K562 (cell line): ENCODE measurements at regions not wholly inside any gene's neighbourhood (a gene's known extent, or its start where the extent isn't known, plus 50 kb on each side); places are given as distances from the start of the nearest gene placed in this dataset.

ENCODE experiments used
- ATAC-seq: fragments of 200-7000 bp; cut with Tn5 transposase; 3 replicates; pipeline ENCODE4 v1.9.1; 2020; ENCODE audit warnings: moderate library complexity
- BruUV-seq: library from RNA; stranded (reverse); fragments of 400-500 nt; replicated peaks from 2 replicates; lab custom pipeline; 2021; lab: Mats Ljungman, UMichigan
- CTCF ChIA-PET: fragments of 300-600 bp; formaldehyde crosslinking; extraction: SDS; loops from one replicate; lab custom pipeline; 2021; ENCODE audit warnings: low intra/inter-chr PET ratio; lab: Yijun Ruan, JAX
- POLR2A ChIA-PET: fragments of 300-600, 350-650 bp; sonication (Branson Sonifier 250); formaldehyde crosslinking; extraction: SDS; loops from one replicate; lab custom pipeline; 2021; ENCODE audit warnings: antibody characterized with exemption, inconsistent platforms; lab: Yijun Ruan, JAX
- DNase-seq, 4 experiments: peaks; one replicate each; pipeline versions ENCODE4 v3.0.0 to v3.0.0-alpha.2; 2011 to 2018; ENCODE audit warnings: low spot score in 3 of 4, mixed read lengths in 3 of 4; ENCODE audit errors: extremely low read depth in 1 of 4
- FAIRE-seq: peaks from 2 replicates; lab custom pipeline; 2011; peaks lifted over from hg19 to GRCh38; lab: Jason Lieb, UNC
- H2AFZ ChIP-seq: 2 replicates; pipeline ENCODE4 v1.6.0; 2011; ENCODE audit warnings: low read depth, low read length, control low read depth, inconsistent platforms
- H3K27ac ChIP-seq: fragments of 200-600 bp; 3 replicates; pipeline ENCODE4 v1.8.0; 2011; ENCODE audit warnings: low read depth, mild to moderate bottlenecking, control low read depth, inconsistent platforms, low read length, moderate library complexity, mixed read lengths; ENCODE audit errors: extremely low read depth
- H3K27me3 ChIP-seq, 2 experiments: fragments of 300-600 bp in 1 of 2; 2 replicates in 1 of 2; 3 replicates in 1 of 2; pipeline versions ENCODE4 v1.6.0 to v1.8.0; 2011; ENCODE audit warnings: inconsistent platforms in 2 of 2, low read length in 2 of 2, mild to moderate bottlenecking in 1 of 2, mixed read lengths in 1 of 2, moderate library complexity in 1 of 2; ENCODE audit not compliant: control insufficient read depth in 2 of 2, insufficient read depth in 2 of 2
- H3K36me3 ChIP-seq: fragments of 300-600 bp; 3 replicates; pipeline ENCODE4 v1.8.0; 2011; ENCODE audit warnings: mild to moderate bottlenecking, low read length, inconsistent platforms; ENCODE audit not compliant: control insufficient read depth, insufficient read depth
- H3K4me1 ChIP-seq, 2 experiments: fragments of 200-600 bp in 1 of 2; replicated peaks in 1 of 2; 2 replicates in 1 of 2; 3 replicates in 1 of 2; pipeline versions ENCODE4 v1.5.1 to v1.8.0; 2011; ENCODE audit warnings: inconsistent platforms in 2 of 2, low read length in 2 of 2, mild to moderate bottlenecking in 1 of 2, mixed read lengths in 1 of 2, moderate library complexity in 1 of 2; ENCODE audit not compliant: control insufficient read depth in 2 of 2, insufficient read depth in 2 of 2
- H3K4me2 ChIP-seq: 2 replicates; pipeline ENCODE4 v1.6.1; 2011; ENCODE audit warnings: low read length, control low read depth, inconsistent platforms, mixed read lengths; ENCODE audit not compliant: insufficient read depth
- H3K4me3 ChIP-seq: fragments of 200-600 bp; sonication (generic), shearing (Covaris generic); 2 replicates; pipeline ENCODE4 v1.5.1; 2016; ENCODE audit warnings: control low read depth, inconsistent platforms
- H3K79me2 ChIP-seq: fragments of 200-600 bp; 3 replicates; pipeline ENCODE4 v1.8.0; 2011; ENCODE audit warnings: low read length, inconsistent platforms; ENCODE audit not compliant: control insufficient read depth, insufficient read depth
- H3K9ac ChIP-seq, 2 experiments: 2 replicates each; pipeline versions ENCODE4 v1.6.0 to v1.6.1; 2011; ENCODE audit warnings: low read depth in 2 of 2, low read length in 2 of 2, control low read depth in 1 of 2, inconsistent platforms in 1 of 2, mild to moderate bottlenecking in 1 of 2, mixed read lengths in 1 of 2; ENCODE audit not compliant: insufficient read depth in 1 of 2
- H3K9me1 ChIP-seq: one replicate; pipeline ENCODE4 v1.6.0; 2011; ENCODE audit warnings: inconsistent platforms, mild to moderate bottlenecking, low read length, moderate library complexity; ENCODE audit not compliant: control insufficient read depth, insufficient read depth
- H3K9me3 ChIP-seq: replicated peaks from 2 replicates; pipeline ENCODE4 v1.5.1; 2011; ENCODE audit warnings: low read depth, low read length, inconsistent platforms; ENCODE audit not compliant: control insufficient read depth, insufficient read depth
- H4K20me1 ChIP-seq: replicated peaks from 2 replicates; pipeline ENCODE4 v1.6.1; 2011; ENCODE audit warnings: low read length, inconsistent platforms, mixed read lengths; ENCODE audit not compliant: control insufficient read depth, insufficient read depth
- BMI1 ChIP-seq: fragments of 150-350 bp; IDR thresholded peaks from 2 replicates; pipeline ENCODE4 v1.6.1; 2014; ENCODE audit warnings: low read length
- DPF2 ChIP-seq: fragments of 450-650 bp; IDR thresholded peaks from 2 replicates; pipeline ENCODE4 v1.6.1; 2016
- EP300 ChIP-seq: IDR thresholded peaks from 2 replicates; pipeline ENCODE4 v1.6.1; 2012; ENCODE audit warnings: low read length, improper control_type of control experiment
- HDGF ChIP-seq: fragments of 450-650 bp; IDR thresholded peaks from 2 replicates; pipeline ENCODE4 v1.6.1; 2016
- HMG20A ChIP-seq: fragments of 450-650 bp; formaldehyde crosslinking; conservative IDR thresholded peaks from 2 replicates; pipeline ENCODE4 v1.4.0; 2020; ENCODE audit warnings: mild to moderate bottlenecking, mixed read lengths
- KAT7 ChIP-seq: sonication (generic); formaldehyde crosslinking; IDR thresholded peaks from 2 replicates; pipeline ENCODE4 v1.8.0; 2022; ENCODE audit warnings: missing genetic modification reagents, mild to moderate bottlenecking, borderline replicate concordance
- LARP7 ChIP-seq: fragments of 450-650 bp; IDR thresholded peaks from 2 replicates; pipeline ENCODE4 v1.6.1; 2016
- MAFG ChIP-seq: fragments of 450-650 bp; conservative IDR thresholded peaks from 2 replicates; pipeline ENCODE4 v1.6.1; 2016; ENCODE audit warnings: missing genetic modification characterization, missing compliant biosample characterization
- MYC ChIP-seq, 2 experiments: fragments of 250-450 bp in 1 of 2; sonication (Bioruptor Pico) in 1 of 2; IDR thresholded peaks; 2 replicates each; pipeline versions ENCODE4 v1.5.1 to v1.6.1; 2012 to 2021; ENCODE audit warnings: low read depth in 2 of 2, borderline replicate concordance in 1 of 2, improper control_type of control experiment in 1 of 2, low read length in 1 of 2, mild to moderate bottlenecking in 1 of 2, moderate library complexity in 1 of 2
- NCOA1 ChIP-seq: fragments of 450-650 bp; IDR thresholded peaks from 2 replicates; pipeline ENCODE4 v1.6.1; 2016; ENCODE audit warnings: low read depth
- NFE2 ChIP-seq: IDR thresholded peaks from 2 replicates; pipeline ENCODE4 v1.6.1; 2014; ENCODE audit warnings: antibody characterized with exemption, low read depth
- POLR2H ChIP-seq: IDR thresholded peaks from 2 replicates; pipeline ENCODE4 v1.6.1; 2016; ENCODE audit warnings: missing genetic modification characterization, low read depth, mild to moderate bottlenecking, control low read depth, missing compliant biosample characterization, moderate library complexity
- RBM17 ChIP-seq: fragments of 200-400 bp; formaldehyde crosslinking; IDR thresholded peaks from 2 replicates; pipeline ENCODE4 v1.6.1; 2017; ENCODE audit warnings: low read depth, mild to moderate bottlenecking, low read length, borderline replicate concordance
- RBM34 ChIP-seq: fragments of 200-400 bp; formaldehyde crosslinking; IDR thresholded peaks from 2 replicates; pipeline ENCODE4 v1.6.1; 2018; ENCODE audit warnings: low read length, borderline replicate concordance; ENCODE audit not compliant: insufficient read depth
- SIN3A ChIP-seq, 2 experiments: fragments of 150-350 bp in 1 of 2; IDR thresholded peaks; 2 replicates each; pipeline ENCODE4 v1.6.1; 2011 to 2016; ENCODE audit warnings: borderline replicate concordance in 2 of 2, low read depth in 2 of 2, low read length in 2 of 2, mild to moderate bottlenecking in 2 of 2, moderate library complexity in 2 of 2; ENCODE audit not compliant: control insufficient read depth in 1 of 2
- XRCC4 ChIP-seq: IDR thresholded peaks from one replicate; pipeline ENCODE4 v1.6.1; 2011; ENCODE audit not compliant: insufficient read depth, insufficient read length; ENCODE audit errors: extremely low read depth
- ZBTB1 ChIP-seq: sonication (generic); formaldehyde crosslinking; IDR thresholded peaks from 2 replicates; pipeline ENCODE4 v1.8.1; 2023; ENCODE audit warnings: missing genetic modification reagents, low read depth, mild to moderate bottlenecking, borderline replicate concordance
- ZNF75A ChIP-seq: fragments of 450-650 bp; formaldehyde crosslinking; IDR thresholded peaks from 2 replicates; pipeline ENCODE4 v1.4.0; 2020; ENCODE audit warnings: mild to moderate bottlenecking
- ZNF780A ChIP-seq: fragments of 250-450 bp; sonication (Bioruptor Pico); IDR thresholded peaks from 2 replicates; pipeline ENCODE4 v1.5.0; 2021; ENCODE audit warnings: mild to moderate bottlenecking
- WGBS: fragments of 100-300 bp; shearing (Covaris generic); methylation state at CpG from one replicate; pipeline ENCODE4 v1.1.6; 2016; ENCODE audit warnings: low coverage, mixed read lengths; ENCODE audit not compliant: insufficient coverage; ENCODE audit errors: missing lambda C conversion rate; 5-methylcytosine and 5-hydroxymethylcytosine counted together
- in situ Hi-C: fragments of 300-500 bp; cut with MboI; formaldehyde crosslinking; loops from 4 replicates; pipeline ENCODE4 v1.15.0; 2018; ENCODE audit warnings: inconsistent platforms, mixed read lengths
- intact Hi-C: fragments of 100-400 bp; cut with micrococcal nuclease; formaldehyde crosslinking; loops from 2 replicates; pipeline ENCODE4 v1.14.2; 2022
- TF ChIP-seq, protein P1 (sequence below): fragments of 250-450 bp; sonication (Bioruptor Pico); IDR thresholded peaks from 2 replicates; pipeline ENCODE4 v1.8.0; 2022; ENCODE audit warnings: inconsistent platforms
- TF ChIP-seq, protein P2 (sequence below): sonication (generic); formaldehyde crosslinking; IDR thresholded peaks from 2 replicates; pipeline ENCODE4 v1.8.0; 2022; ENCODE audit warnings: missing genetic modification reagents, mild to moderate bottlenecking, borderline replicate concordance

DNA sequence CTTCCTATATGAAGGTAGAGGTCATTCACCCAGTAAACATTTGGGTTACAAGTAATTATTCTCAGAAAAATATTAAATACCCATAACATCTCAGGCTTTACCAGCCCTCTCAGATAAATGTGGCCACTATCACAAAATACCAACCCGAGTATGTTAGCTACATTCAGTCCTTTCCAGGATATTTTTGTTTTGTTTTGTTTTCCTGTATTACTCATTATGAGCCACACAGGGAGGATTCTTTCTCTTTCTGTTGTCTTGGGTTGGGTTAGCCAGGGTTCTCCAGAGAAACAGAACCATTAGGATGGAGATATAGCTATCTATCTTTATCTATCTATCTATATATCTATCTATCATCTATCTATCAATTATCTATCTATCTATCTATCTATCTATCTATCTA, 947.6 kb upstream of the MDGA2 start (continued):
- TF ChIP-seq MYC (IDR thresholded peaks at IDR 0.05; ENCODE audit: low read depth, low read length) (no peak), MYC (CRISPR knock-in tag; IDR thresholded peaks at IDR 0.05; ENCODE audit: borderline replicate concordance, low read depth) (no peak)
- TF ChIP-seq, all 486 proteins: peak for 0

DNA sequence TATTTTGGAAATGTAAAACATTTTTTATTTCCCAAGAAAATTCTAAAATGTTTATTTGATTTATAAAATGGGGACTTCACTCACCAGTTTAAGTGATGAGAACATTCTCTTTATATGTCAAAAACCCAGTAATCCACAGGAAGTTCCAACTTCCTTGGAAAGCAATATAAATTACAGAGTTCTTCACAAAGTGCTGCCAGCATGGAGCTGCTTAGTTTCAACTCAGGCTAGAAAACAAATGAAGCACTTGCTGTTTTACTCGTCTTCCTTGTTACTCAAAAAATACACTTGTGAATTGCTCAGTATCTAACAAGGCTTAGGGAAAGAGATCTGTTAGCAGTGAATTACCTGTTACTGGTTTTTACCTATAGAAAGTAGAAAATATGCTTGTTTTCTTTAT, 942.7 kb upstream of the MDGA2 start:
- Histone ChIP-seq H3K4me3 (no peak overlapping the region), H3K27ac (no peak overlapping the region), H3K4me1 (no peaks in the 10 kb centered on the region), H3K9ac (no peak overlapping the region), H3K4me2 (no peak overlapping the region), H3K79me2 (no peaks in the 10 kb centered on the region), H3K9me1 (no peaks in the 10 kb centered on the region), H4K20me1 (no peaks in the 10 kb centered on the region), H3K36me3 (no peaks in the 10 kb centered on the region), H3K27me3 (no peaks in the 10 kb centered on the region), H3K9me3 (no peaks in the 10 kb centered on the region), H2AFZ (no peak overlapping the region)
- intact Hi-C loops (no loop called here), in situ Hi-C loops (no loop called here)
- POLR2A ChIA-PET = no interaction called here
- WGBS = 0% methylated on average over 1 of the region's 1 CpG
- no TSS peak for BruUV-seq
- no peak for TF ChIP-seq NFE2
- TF ChIP-seq NCOA1 = no peak
- TF ChIP-seq, protein P1, sequence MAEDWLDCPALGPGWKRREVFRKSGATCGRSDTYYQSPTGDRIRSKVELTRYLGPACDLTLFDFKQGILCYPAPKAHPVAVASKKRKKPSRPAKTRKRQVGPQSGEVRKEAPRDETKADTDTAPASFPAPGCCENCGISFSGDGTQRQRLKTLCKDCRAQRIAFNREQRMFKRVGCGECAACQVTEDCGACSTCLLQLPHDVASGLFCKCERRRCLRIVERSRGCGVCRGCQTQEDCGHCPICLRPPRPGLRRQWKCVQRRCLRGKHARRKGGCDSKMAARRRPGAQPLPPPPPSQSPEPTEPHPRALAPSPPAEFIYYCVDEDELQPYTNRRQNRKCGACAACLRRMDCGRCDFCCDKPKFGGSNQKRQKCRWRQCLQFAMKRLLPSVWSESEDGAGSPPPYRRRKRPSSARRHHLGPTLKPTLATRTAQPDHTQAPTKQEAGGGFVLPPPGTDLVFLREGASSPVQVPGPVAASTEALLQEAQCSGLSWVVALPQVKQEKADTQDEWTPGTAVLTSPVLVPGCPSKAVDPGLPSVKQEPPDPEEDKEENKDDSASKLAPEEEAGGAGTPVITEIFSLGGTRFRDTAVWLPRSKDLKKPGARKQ = no peak
- no peak for TF ChIP-seq KAT7 (CRISPR knock-in tag)
- TF ChIP-seq HMG20A (CRISPR knock-in tag) = no peak
- no peak for TF ChIP-seq ZNF75A (CRISPR knock-in tag)
- no peak for TF ChIP-seq EP300
- no peak for TF ChIP-seq LARP7
- TF ChIP-seq POLR2H (tag) = no peak
- TF ChIP-seq BMI1 = no peak
- no peak for TF ChIP-seq ZBTB1 (CRISPR knock-in tag)
- no peak for TF ChIP-seq SIN3A (IDR thresholded peaks at IDR 0.05; ENCODE audit: borderline replicate concordance in 2 of 2, control insufficient read depth in 1 of 2, low read depth in 2 of 2, low read length in 2 of 2)
- TF ChIP-seq, protein P2, sequence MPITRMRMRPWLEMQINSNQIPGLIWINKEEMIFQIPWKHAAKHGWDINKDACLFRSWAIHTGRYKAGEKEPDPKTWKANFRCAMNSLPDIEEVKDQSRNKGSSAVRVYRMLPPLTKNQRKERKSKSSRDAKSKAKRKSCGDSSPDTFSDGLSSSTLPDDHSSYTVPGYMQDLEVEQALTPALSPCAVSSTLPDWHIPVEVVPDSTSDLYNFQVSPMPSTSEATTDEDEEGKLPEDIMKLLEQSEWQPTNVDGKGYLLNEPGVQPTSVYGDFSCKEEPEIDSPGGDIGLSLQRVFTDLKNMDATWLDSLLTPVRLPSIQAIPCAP (CRISPR knock-in tag) = no peak
- no peak for TF ChIP-seq ZNF780A (CRISPR knock-in tag)
- TF ChIP-seq XRCC4 = no peak
- TF ChIP-seq RBM34 = no peak
- no peak for TF ChIP-seq DPF2
- no peak for TF ChIP-seq RBM17
- no peak for TF ChIP-seq MAFG
- no peak for TF ChIP-seq HDGF
- FAIRE-seq = no peak
- CTCF ChIA-PET = no interaction called here
- no peak for ATAC-seq
- DNase-seq = no peak
